OCI-LY3 (cell line): ENCODE measurements at regions not wholly inside any gene's neighbourhood (a gene's known extent, or its start where the extent isn't known, plus 50 kb on each side); places are given as distances from the start of the nearest gene placed in this dataset.

ENCODE experiments used
- H2AFZ ChIP-seq: fragments of 200-600, 300-600 bp; shearing (Covaris generic); 2 replicates; pipeline ENCODE4 v1.6.0; 2014; ENCODE audit warnings: antibody characterized with exemption, low read depth, low read length
- H3K27ac ChIP-seq: fragments of 200-600, 300-600 bp; sonication (generic); 2 replicates; pipeline ENCODE4 v1.5.1; 2014; ENCODE audit warnings: mild to moderate bottlenecking, low read length, moderate library complexity, mixed read lengths
- H3K27me3 ChIP-seq: fragments of 200-600, 300-600 bp; sonication (generic); 2 replicates; pipeline ENCODE4 v1.6.1; 2014; ENCODE audit warnings: low read depth, low read length, mixed read lengths
- H3K36me3 ChIP-seq: fragments of 200-600, 300-600 bp; sonication (generic); replicated peaks from 2 replicates; pipeline ENCODE3; 2014; ENCODE audit warnings: low read depth, low read length, mixed read lengths
- H3K4me1 ChIP-seq: fragments of 300-600, 200-600 bp; sonication (generic); 2 replicates; pipeline ENCODE4 v1.6.1; 2014; ENCODE audit warnings: low read length, mixed read lengths
- H3K4me2 ChIP-seq: fragments of 200-600, 300-600 bp; sonication (generic); 2 replicates; pipeline ENCODE4 v1.6.1; 2014; ENCODE audit warnings: low read length, mixed read lengths
- H3K4me3 ChIP-seq: fragments of 300-600, 200-600 bp; sonication (generic); 2 replicates; pipeline ENCODE4 v1.5.1; 2014; ENCODE audit warnings: antibody characterized with exemption, mild to moderate bottlenecking, low read length, moderate library complexity
- H3K79me2 ChIP-seq: fragments of 300-600, 200-600 bp; shearing (Covaris generic); 2 replicates; pipeline ENCODE4 v1.6.1; 2014; ENCODE audit warnings: mild to moderate bottlenecking, low read length, mixed read lengths
- H3K9ac ChIP-seq: fragments of 300-600, 200-600 bp; shearing (Covaris generic); 2 replicates; pipeline ENCODE4 v1.6.0; 2014; ENCODE audit warnings: mild to moderate bottlenecking, low read length, moderate library complexity
- H3K9me3 ChIP-seq: fragments of 200-600, 300-600 bp; shearing (Covaris generic); 2 replicates; pipeline ENCODE4 v1.6.1; 2014; ENCODE audit warnings: low read length, mixed read lengths; ENCODE audit not compliant: insufficient read depth
- H4K20me1 ChIP-seq: fragments of 200-600, 300-600 bp; sonication (generic); 2 replicates; pipeline ENCODE4 v1.6.1; 2016; ENCODE audit warnings: low read length, mixed read lengths; ENCODE audit not compliant: insufficient read depth
- EZH2phosphoT487 ChIP-seq: fragments of 200-600 bp; shearing (Covaris generic); IDR thresholded peaks from 2 replicates; pipeline ENCODE4 v1.6.1; 2018; ENCODE audit warnings: antibody characterized with exemption, mixed run types, low read depth
- TF ChIP-seq, protein P1 (sequence below): fragments of 200-600, 300-600 bp; sonication (generic); IDR thresholded peaks from 2 replicates; pipeline ENCODE4 v1.5.1; 2014; ENCODE audit warnings: antibody characterized with exemption, low read length, low read depth

DNA sequence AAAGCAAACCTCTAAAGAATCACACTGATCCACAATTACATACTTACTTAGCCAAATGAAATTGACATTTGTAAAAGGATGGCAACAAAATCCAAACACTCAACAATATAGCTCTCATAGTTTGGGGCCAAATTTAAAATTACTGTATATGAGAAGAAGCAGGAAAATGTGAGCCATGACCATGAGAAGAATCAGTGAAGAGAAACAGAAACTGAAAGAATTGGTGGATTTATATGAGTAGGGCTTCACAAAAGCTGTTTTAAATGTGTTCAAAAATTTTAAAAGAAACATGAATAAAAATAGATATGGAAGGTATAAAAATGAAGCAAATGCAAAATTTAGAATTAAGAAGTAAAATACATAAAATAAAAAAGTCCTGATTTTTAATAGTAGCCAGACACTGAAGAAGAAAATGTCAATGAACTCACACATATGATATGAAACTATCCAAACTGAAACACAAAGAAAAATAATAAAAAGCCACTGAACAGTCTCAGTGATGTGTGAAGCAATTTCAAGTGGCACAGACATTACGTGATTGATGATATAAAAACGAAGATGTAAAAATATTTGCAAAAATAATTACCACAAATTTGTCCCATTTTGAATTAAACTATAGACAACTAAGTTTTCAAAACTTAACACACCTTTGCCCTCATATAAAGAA, 87.9 kb upstream of the MDGA2 start:
- no peaks in the 10 kb centered on the region for H3K36me3 ChIP-seq
- no peak overlapping the region for H3K27ac ChIP-seq
- H3K27me3 ChIP-seq = no peaks in the 10 kb centered on the region
- H3K79me2 ChIP-seq = no peaks in the 10 kb centered on the region
- peak overlapping the region; percentile 44 for H3K4me3 ChIP-seq
- H4K20me1 ChIP-seq = no peaks in the 10 kb centered on the region
- H3K9ac ChIP-seq = 0 out of 2 replicates have a peak overlapping the region, but pooled peaks have one; percentile 3
- H3K9me3 ChIP-seq = 0 out of 2 replicates have a peak, but pooled peaks cover 4% of the 10 kb centered on the region
- H3K4me2 ChIP-seq = peak overlapping the region; percentile 60
- TF ChIP-seq, protein P1, sequence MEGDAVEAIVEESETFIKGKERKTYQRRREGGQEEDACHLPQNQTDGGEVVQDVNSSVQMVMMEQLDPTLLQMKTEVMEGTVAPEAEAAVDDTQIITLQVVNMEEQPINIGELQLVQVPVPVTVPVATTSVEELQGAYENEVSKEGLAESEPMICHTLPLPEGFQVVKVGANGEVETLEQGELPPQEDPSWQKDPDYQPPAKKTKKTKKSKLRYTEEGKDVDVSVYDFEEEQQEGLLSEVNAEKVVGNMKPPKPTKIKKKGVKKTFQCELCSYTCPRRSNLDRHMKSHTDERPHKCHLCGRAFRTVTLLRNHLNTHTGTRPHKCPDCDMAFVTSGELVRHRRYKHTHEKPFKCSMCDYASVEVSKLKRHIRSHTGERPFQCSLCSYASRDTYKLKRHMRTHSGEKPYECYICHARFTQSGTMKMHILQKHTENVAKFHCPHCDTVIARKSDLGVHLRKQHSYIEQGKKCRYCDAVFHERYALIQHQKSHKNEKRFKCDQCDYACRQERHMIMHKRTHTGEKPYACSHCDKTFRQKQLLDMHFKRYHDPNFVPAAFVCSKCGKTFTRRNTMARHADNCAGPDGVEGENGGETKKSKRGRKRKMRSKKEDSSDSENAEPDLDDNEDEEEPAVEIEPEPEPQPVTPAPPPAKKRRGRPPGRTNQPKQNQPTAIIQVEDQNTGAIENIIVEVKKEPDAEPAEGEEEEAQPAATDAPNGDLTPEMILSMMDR = no peak
- TF ChIP-seq EZH2phosphoT487 = no peak
- H3K4me1 ChIP-seq = peaks cover 10% of the 10 kb centered on the region; the same call in 1 of the 2 replicates
- peak overlapping the region; percentile 92 for H2AFZ ChIP-seq

DNA sequence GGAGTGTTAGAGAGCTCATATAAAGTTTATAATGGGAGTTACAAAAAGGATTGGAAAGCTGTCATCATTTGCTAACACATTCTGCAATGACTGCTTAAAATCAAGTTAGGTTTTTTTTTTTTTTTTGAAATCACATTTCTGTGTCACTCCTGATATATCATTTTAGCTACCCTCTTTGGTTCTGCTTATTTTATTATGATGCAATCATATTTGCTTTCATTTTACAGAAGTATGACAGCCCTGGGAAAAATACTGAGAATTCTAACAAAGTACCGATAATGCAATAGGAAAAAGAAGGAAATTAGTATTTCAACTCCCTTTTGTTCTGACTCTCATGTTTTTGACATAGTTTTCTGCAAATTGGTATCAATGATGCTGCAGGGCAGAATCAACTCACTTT, 71.6 kb upstream of the MDGA2 start:
- H3K27me3 ChIP-seq = no peaks in the 10 kb centered on the region
- H3K4me1 ChIP-seq = no peaks in the 10 kb centered on the region
- H3K9me3 ChIP-seq = no peaks in the 10 kb centered on the region; the same call in 1 of the 2 replicates
- H2AFZ ChIP-seq = no peak overlapping the region
- H3K79me2 ChIP-seq = no peaks in the 10 kb centered on the region
- H3K9ac ChIP-seq = no peak overlapping the region
- H3K27ac ChIP-seq = no peak overlapping the region
- no peak overlapping the region for H3K4me3 ChIP-seq
- TF ChIP-seq, protein P1 = no peak
- no peak for TF ChIP-seq EZH2phosphoT487
- H4K20me1 ChIP-seq = no peaks in the 10 kb centered on the region
- H3K36me3 ChIP-seq = no peaks in the 10 kb centered on the region
- H3K4me2 ChIP-seq = no peak overlapping the region

DNA sequence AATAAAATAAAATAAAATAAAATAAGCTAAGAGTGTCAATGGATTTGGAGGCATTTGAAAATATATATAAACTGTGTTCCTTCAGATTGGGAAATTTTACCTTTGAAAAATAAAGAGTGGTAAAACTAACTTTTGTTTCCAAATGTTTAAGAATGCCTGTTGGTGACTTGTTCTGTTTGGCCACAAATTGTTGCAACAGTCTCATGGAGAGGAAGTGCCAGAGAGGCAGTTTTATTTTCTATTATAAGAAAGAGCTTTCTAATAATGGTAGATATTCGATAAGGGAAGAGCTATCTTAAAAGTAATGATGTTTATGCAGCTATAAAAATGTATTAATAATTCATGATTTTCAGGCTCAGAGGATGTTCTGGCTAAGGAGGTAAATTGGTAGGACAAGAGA, 68.8 kb upstream of the MDGA2 start:
- no peak overlapping the region for H3K4me3 ChIP-seq
- no peak overlapping the region for H3K27ac ChIP-seq
- H3K4me2 ChIP-seq = no peak overlapping the region
- no peak overlapping the region for H2AFZ ChIP-seq
- no peaks in the 10 kb centered on the region for H3K79me2 ChIP-seq
- H3K36me3 ChIP-seq = no peaks in the 10 kb centered on the region
- H3K27me3 ChIP-seq = no peaks in the 10 kb centered on the region
- no peaks in the 10 kb centered on the region for H3K4me1 ChIP-seq
- no peaks in the 10 kb centered on the region for H4K20me1 ChIP-seq
- no peaks in the 10 kb centered on the region for H3K9me3 ChIP-seq
- H3K9ac ChIP-seq = no peak overlapping the region
- TF ChIP-seq EZH2phosphoT487 = no peak
- TF ChIP-seq, protein P1 = no peak

DNA sequence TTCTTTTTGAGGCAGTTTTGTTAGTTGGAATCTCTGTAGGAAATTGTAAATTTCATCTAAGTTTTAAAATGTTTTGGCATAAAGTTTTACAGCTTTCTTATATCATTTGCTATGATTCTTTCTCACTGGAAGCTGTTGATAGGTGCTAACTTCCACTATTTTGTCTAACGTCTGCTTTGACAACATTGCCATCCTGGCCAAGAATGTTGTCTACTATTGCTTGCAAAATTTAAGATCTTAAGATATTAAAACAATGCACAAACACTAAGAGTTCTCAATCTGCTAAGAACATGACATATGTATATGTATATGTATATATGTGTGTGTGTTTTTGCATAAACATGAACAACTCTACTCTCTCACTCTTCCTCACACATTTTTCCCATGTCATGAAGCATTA, 64.1 kb upstream of the MDGA2 start:
- TF ChIP-seq EZH2phosphoT487 = no peak
- TF ChIP-seq, protein P1 = no peak
- Histone ChIP-seq H3K79me2 (no peaks in the 10 kb centered on the region), H3K4me1 (no peaks in the 10 kb centered on the region), H3K4me2 (no peak overlapping the region), H3K9ac (no peak overlapping the region), H3K27me3 (no peaks in the 10 kb centered on the region), H3K4me3 (no peak overlapping the region), H3K36me3 (no peaks in the 10 kb centered on the region), H3K27ac (no peak overlapping the region), H2AFZ (no peak overlapping the region), H3K9me3 (no peaks in the 10 kb centered on the region), H4K20me1 (no peaks in the 10 kb centered on the region)
